NCI-H460 (cell line): ENCODE measurements at regions not wholly inside any gene's neighbourhood (a gene's known extent, or its start where the extent isn't known, plus 50 kb on each side); places are given as distances from the start of the nearest gene placed in this dataset.
"Not testable (repeated sequence)": the region's sequence is repeated elsewhere in the genome, so short reads cannot be mapped to it uniquely, and the experiment has no call there.

Experiments
- DNase-seq: peaks from one replicate; pipeline ENCODE4 v3.0.0-alpha.2; 2016; ENCODE audit warnings: low read depth; ENCODE audit errors: extremely low read depth

GRCh38 chr4:33864290-33864859 is 2379.9 kb downstream of the ARAP2 start:
- DNase-seq, result no peak

- no peak for DNase-seq
These were observed 2370.5 kb downstream of the ARAP2 start for GRCh38 chr4:33873791-33874190.

- no peak for DNase-seq
These were observed 2365.6 kb downstream of the ARAP2 start for GRCh38 chr4:33878710-33879109.

GRCh38 chr4:33881176-33881575 is 2363.1 kb downstream of the ARAP2 start:
- no peak for DNase-seq

- DNase-seq, result no peak
These were observed 2361.9 kb downstream of the ARAP2 start for GRCh38 chr4:33882246-33882990.

- no peak for DNase-seq
These were observed 2361.2 kb downstream of the ARAP2 start for GRCh38 chr4:33883111-33883510.

- no peak for DNase-seq
These were observed 2358.0 kb downstream of the ARAP2 start for GRCh38 chr4:33886356-33886755.

GRCh38 chr4:33890841-33891240 is 2353.5 kb downstream of the ARAP2 start:
- no peak for DNase-seq

- DNase-seq, result no peak
These were observed 2332.4 kb downstream of the ARAP2 start for GRCh38 chr4:33911959-33912358.

GRCh38 chr4:33914386-33914785 is 2329.9 kb downstream of the ARAP2 start:
- no peak for DNase-seq

- DNase-seq, result no peak
These were observed 2320.8 kb downstream of the ARAP2 start for GRCh38 chr4:33923469-33923868.

- no peak for DNase-seq
These were observed 2320.1 kb downstream of the ARAP2 start for GRCh38 chr4:33924239-33924638.

GRCh38 chr4:33924811-33925210 is 2319.5 kb downstream of the ARAP2 start:
- DNase-seq, result no peak

- no peak for DNase-seq
These were observed 2313.8 kb downstream of the ARAP2 start for GRCh38 chr4:33930497-33930896.

GRCh38 chr4:33931026-33931425 is 2313.3 kb downstream of the ARAP2 start:
- DNase-seq, result no peak

GRCh38 chr4:33940281-33940680 is 2304.0 kb downstream of the ARAP2 start:
- no peak for DNase-seq

GRCh38 chr4:33941854-33942253 is 2302.5 kb downstream of the ARAP2 start:
- DNase-seq, result no peak

- DNase-seq, result no peak
These were observed 2295.4 kb downstream of the ARAP2 start for GRCh38 chr4:33948921-33949320.

GRCh38 chr4:33953848-33954247 is 2290.5 kb downstream of the ARAP2 start:
- not testable (repeated sequence) for DNase-seq

- no peak for DNase-seq
These were observed 2289.6 kb downstream of the ARAP2 start for GRCh38 chr4:33954759-33955158.

- no peak for DNase-seq
These were observed 2284.8 kb downstream of the ARAP2 start for GRCh38 chr4:33959519-33959918.

GRCh38 chr4:33961761-33962160 is 2282.6 kb downstream of the ARAP2 start:
- no peak for DNase-seq

GRCh38 chr4:33966808-33967207 is 2277.5 kb downstream of the ARAP2 start:
- DNase-seq, result no peak
